Astrocyte (in vitro differentiated cells and primary cell): ENCODE measurements at regions not wholly inside any gene's neighbourhood (a gene's known extent, or its start where the extent isn't known, plus 50 kb on each side); places are given as distances from the start of the nearest gene placed in this dataset.
A peak's percentile ranks its signal among the peaks of the same experiment; 100 is the strongest.

Experiments used
- DNase-seq: peaks from one replicate; pipeline ENCODE4 v3.0.0-alpha.2; 2010; ENCODE audit warnings: low read depth
- FAIRE-seq: peaks from 2 replicates; lab custom pipeline; 2011; peaks lifted over from hg19 to GRCh38; lab: Jason Lieb, UNC
- H2AFZ ChIP-seq: 2 replicates; pipeline ENCODE4 v1.6.0; 2012; ENCODE audit warnings: low read depth, low read length, inconsistent platforms
- H3K27ac ChIP-seq: 2 replicates; pipeline ENCODE4 v1.5.1; 2011; ENCODE audit warnings: low read depth, low read length, inconsistent platforms
- H3K27me3 ChIP-seq: 2 replicates; pipeline ENCODE4 v1.6.0; 2011; ENCODE audit warnings: low read length, inconsistent platforms; ENCODE audit not compliant: insufficient read depth
- H3K36me3 ChIP-seq: 2 replicates; pipeline ENCODE4 v1.5.1; 2011; ENCODE audit warnings: low read length, inconsistent platforms; ENCODE audit not compliant: insufficient read depth
- H3K4me1 ChIP-seq: 2 replicates; pipeline ENCODE4 v1.5.1; 2011; ENCODE audit warnings: low read length, inconsistent platforms; ENCODE audit not compliant: insufficient read depth
- H3K4me2 ChIP-seq: 2 replicates; pipeline ENCODE4 v1.6.0; 2012; ENCODE audit warnings: low read length, inconsistent platforms
- H3K4me3 ChIP-seq: 2 replicates; pipeline ENCODE4 v1.5.1; 2011; ENCODE audit warnings: low read depth, mild to moderate bottlenecking, low read length, inconsistent platforms; ENCODE audit not compliant: insufficient read depth
- H3K79me2 ChIP-seq: 2 replicates; pipeline ENCODE4 v1.6.0; 2012; ENCODE audit warnings: mild to moderate bottlenecking, low read length, inconsistent platforms; ENCODE audit not compliant: insufficient read depth
- H3K9ac ChIP-seq: 2 replicates; pipeline ENCODE4 v1.6.0; 2012; ENCODE audit warnings: mild to moderate bottlenecking, low read length, inconsistent platforms
- H3K9me3 ChIP-seq: 2 replicates; pipeline ENCODE4 v1.5.1; 2012; ENCODE audit warnings: low read depth, mild to moderate bottlenecking, low read length, inconsistent platforms; ENCODE audit not compliant: insufficient read depth
- H4K20me1 ChIP-seq: 2 replicates; pipeline ENCODE4 v1.6.0; 2012; ENCODE audit warnings: low read length, inconsistent platforms; ENCODE audit not compliant: insufficient read depth
- H3K27ac Mint-ChIP-seq: one replicate; pipeline ENCODE4 v1.8.0; 2021; ENCODE audit warnings: mild to moderate bottlenecking, mixed read lengths; ENCODE audit not compliant: unreplicated experiment
- H3K27me3 Mint-ChIP-seq: one replicate; pipeline ENCODE4 v1.8.0; 2021; ENCODE audit warnings: low read depth, mixed read lengths; ENCODE audit not compliant: unreplicated experiment
- H3K36me3 Mint-ChIP-seq: one replicate; pipeline ENCODE4 v1.8.0; 2021; ENCODE audit warnings: low read depth, mixed read lengths; ENCODE audit not compliant: unreplicated experiment
- H3K4me1 Mint-ChIP-seq: one replicate; pipeline ENCODE4 v1.8.0; 2021; ENCODE audit warnings: low read depth, mixed read lengths; ENCODE audit not compliant: unreplicated experiment
- H3K4me3 Mint-ChIP-seq: one replicate; pipeline ENCODE4 v1.8.0; 2021; ENCODE audit warnings: mild to moderate bottlenecking, moderate library complexity, mixed read lengths; ENCODE audit not compliant: unreplicated experiment
- H3K9me3 Mint-ChIP-seq: one replicate; pipeline ENCODE4 v1.8.0; 2021; ENCODE audit warnings: mild to moderate bottlenecking, mixed read lengths; ENCODE audit not compliant: unreplicated experiment
- EZH2 ChIP-seq: IDR thresholded peaks from 2 replicates; pipeline ENCODE4 v1.6.1; 2012; ENCODE audit warnings: mild to moderate bottlenecking, low read length, inconsistent platforms; ENCODE audit not compliant: insufficient read depth
- TF ChIP-seq, protein P1 (sequence below): IDR thresholded peaks from 2 replicates; pipeline ENCODE4 v1.5.1; 2011; ENCODE audit warnings: low read depth, mild to moderate bottlenecking, inconsistent platforms, low read length, moderate library complexity; ENCODE audit not compliant: insufficient read depth

DNA sequence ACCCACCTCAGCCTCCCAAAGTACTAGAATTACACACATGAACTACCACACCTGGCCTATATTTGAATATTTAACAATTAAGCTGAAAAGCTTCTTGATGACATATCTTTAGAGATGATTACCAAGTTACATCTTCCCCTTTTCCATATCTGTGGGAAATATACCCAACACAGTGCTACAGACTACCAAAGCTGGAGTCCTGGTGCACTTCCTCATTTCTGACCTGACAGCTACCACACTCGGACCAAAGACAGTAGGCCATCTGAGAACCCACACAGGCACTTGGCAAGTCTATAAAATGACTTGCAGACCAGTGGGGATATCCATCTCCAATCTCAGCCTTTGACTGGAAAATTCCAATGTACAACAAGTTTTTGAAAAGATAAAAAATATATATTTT, 270.4 kb upstream of the KLF14 start:
- H3K4me1 ChIP-seq, result peaks cover 22% of the 10 kb centered on the region
- H3K79me2 ChIP-seq, result peaks cover 5% of the 10 kb centered on the region
- DNase-seq, result no peak
- Mint-ChIP-seq H3K27ac (no peak overlapping the region), H3K9me3 (no peaks in the 10 kb centered on the region), H3K4me1 (peaks cover 23% of the 10 kb centered on the region), H3K4me3 (no peak overlapping the region), H3K36me3 (peaks cover 7% of the 10 kb centered on the region), H3K27me3 (no peaks in the 10 kb centered on the region)
- H3K27me3 ChIP-seq, result no peaks in the 10 kb centered on the region
- no peak for FAIRE-seq
- TF ChIP-seq, protein P1, sequence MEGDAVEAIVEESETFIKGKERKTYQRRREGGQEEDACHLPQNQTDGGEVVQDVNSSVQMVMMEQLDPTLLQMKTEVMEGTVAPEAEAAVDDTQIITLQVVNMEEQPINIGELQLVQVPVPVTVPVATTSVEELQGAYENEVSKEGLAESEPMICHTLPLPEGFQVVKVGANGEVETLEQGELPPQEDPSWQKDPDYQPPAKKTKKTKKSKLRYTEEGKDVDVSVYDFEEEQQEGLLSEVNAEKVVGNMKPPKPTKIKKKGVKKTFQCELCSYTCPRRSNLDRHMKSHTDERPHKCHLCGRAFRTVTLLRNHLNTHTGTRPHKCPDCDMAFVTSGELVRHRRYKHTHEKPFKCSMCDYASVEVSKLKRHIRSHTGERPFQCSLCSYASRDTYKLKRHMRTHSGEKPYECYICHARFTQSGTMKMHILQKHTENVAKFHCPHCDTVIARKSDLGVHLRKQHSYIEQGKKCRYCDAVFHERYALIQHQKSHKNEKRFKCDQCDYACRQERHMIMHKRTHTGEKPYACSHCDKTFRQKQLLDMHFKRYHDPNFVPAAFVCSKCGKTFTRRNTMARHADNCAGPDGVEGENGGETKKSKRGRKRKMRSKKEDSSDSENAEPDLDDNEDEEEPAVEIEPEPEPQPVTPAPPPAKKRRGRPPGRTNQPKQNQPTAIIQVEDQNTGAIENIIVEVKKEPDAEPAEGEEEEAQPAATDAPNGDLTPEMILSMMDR, result no peak
- TF ChIP-seq EZH2, result no peak
- H4K20me1 ChIP-seq, result no peaks in the 10 kb centered on the region
- no peak overlapping the region for H3K4me3 ChIP-seq
- no peak overlapping the region for H2AFZ ChIP-seq
- H3K9me3 ChIP-seq, result no peaks in the 10 kb centered on the region
- no peak overlapping the region for H3K4me2 ChIP-seq
- no peak overlapping the region for H3K9ac ChIP-seq
- no peaks in the 10 kb centered on the region for H3K36me3 ChIP-seq
- H3K27ac ChIP-seq, result no peak overlapping the region

DNA sequence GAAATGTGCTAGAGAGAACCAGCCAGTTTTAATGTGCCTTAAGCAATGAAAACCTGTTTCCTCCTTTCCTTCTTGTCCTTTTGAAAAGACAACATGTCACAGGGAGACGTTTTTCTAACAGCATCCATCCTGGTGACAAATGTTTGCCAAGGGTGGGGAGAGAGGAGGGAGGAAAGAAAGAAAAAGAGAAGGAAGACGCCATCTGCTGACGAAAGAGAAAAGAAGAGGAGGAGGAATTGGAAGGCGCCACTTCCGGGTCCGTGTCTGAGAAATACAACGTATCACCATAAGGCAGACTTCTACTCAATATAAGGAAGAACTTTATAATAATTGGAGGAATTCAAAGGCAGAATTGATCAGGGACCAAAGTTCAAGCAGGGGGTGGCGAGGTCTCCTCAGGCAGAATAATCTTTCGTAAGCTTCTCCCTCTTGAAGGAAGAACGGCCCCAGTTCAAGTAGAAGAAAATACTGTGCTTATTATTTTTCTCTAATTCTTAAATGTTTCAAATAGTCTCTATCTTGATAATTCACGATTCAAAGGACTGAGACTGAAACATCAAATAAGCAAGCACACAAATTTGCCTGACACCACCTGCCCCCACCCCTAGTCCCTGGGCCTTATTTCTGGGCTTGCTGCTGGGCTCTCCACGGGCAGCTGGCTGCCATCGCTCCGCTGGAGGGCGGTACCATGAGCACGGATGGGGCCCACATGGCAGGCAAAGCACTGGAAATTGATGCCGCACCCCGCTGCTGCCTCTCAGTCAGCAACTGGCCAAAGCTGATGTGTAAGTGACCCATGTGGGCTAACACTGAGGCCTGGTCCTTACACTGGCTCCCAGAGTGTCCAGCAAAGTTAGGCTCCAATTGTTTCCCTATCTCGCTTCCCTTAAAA, 273.7 kb upstream of the KLF14 start:
- no peaks in the 10 kb centered on the region for H3K9me3 ChIP-seq
- peaks cover 9% of the 10 kb centered on the region for H3K79me2 ChIP-seq
- H3K4me2 ChIP-seq, result peak overlapping the region; percentile 62
- Mint-ChIP-seq H3K9me3 (no peaks in the 10 kb centered on the region), H3K4me1 (peaks cover 35% of the 10 kb centered on the region), H3K4me3 (peak overlapping the region; percentile 43), H3K27ac (peak overlapping the region; percentile 37), H3K36me3 (peaks cover 6% of the 10 kb centered on the region), H3K27me3 (no peaks in the 10 kb centered on the region)
- H3K36me3 ChIP-seq, result no peaks in the 10 kb centered on the region
- peak overlapping the region; percentile 31 for H3K9ac ChIP-seq
- no peak overlapping the region for H3K4me3 ChIP-seq
- peaks cover 38% of the 10 kb centered on the region for H3K4me1 ChIP-seq
- H2AFZ ChIP-seq, result peak overlapping the region; percentile 49
- no peak for TF ChIP-seq EZH2
- TF ChIP-seq, protein P1, result peak; percentile 46
- no peaks in the 10 kb centered on the region for H4K20me1 ChIP-seq
- DNase-seq, result peak; percentile 65
- H3K27ac ChIP-seq, result peak overlapping the region; percentile 51
- H3K27me3 ChIP-seq, result no peaks in the 10 kb centered on the region
- FAIRE-seq, result no peak
